Inflammatory macrophage treated with lipopolysaccharide for 4 hours (primary cell): ENCODE measurements at regions not wholly inside any gene's neighbourhood (a gene's known extent, or its start where the extent isn't known, plus 50 kb on each side); places are given as distances from the start of the nearest gene placed in this dataset.

Experiments used
- DNase-seq: peaks from one replicate; pipeline ENCODE4 v3.0.0-alpha.2; 2020

- DNase-seq, result no peak
These were observed 775.4 kb upstream of the ID2 start for GRCh38 chr2:7906431-7906830.

- no peak for DNase-seq
These were observed 774.8 kb upstream of the ID2 start for GRCh38 chr2:7907041-7907440.

GRCh38 chr2:7910752-7911151, 771.1 kb upstream of the ID2 start:
- DNase-seq, result no peak

- no peak for DNase-seq
These were observed 770.7 kb upstream of the ID2 start for GRCh38 chr2:7911196-7911595.

- no peak for DNase-seq
These were observed 767.9 kb upstream of the ID2 start for GRCh38 chr2:7913974-7914373.

GRCh38 chr2:7915302-7916091, 766.4 kb upstream of the ID2 start:
- DNase-seq, result no peak

GRCh38 chr2:7916670-7917069, 765.2 kb upstream of the ID2 start:
- no peak for DNase-seq

- DNase-seq, result no peak
These were observed 762.3 kb upstream of the ID2 start for GRCh38 chr2:7919510-7919909.

- DNase-seq, result no peak
These were observed 757.7 kb upstream of the ID2 start for GRCh38 chr2:7924023-7924762.

GRCh38 chr2:7925506-7925905, 756.4 kb upstream of the ID2 start:
- no peak for DNase-seq

- DNase-seq, result no peak
These were observed 754.2 kb upstream of the ID2 start for GRCh38 chr2:7927691-7928090.

- DNase-seq, result no peak
These were observed 752.6 kb upstream of the ID2 start for GRCh38 chr2:7929281-7929680.

GRCh38 chr2:7930800-7931635, 750.8 kb upstream of the ID2 start:
- no peak for DNase-seq

GRCh38 chr2:7931808-7932207, 750.0 kb upstream of the ID2 start:
- no peak for DNase-seq

GRCh38 chr2:7933672-7934071, 748.2 kb upstream of the ID2 start:
- no peak for DNase-seq

GRCh38 chr2:7934476-7934875, 747.4 kb upstream of the ID2 start:
- no peak for DNase-seq

- DNase-seq, result no peak
These were observed 744.8 kb upstream of the ID2 start for GRCh38 chr2:7937082-7937481.

- no peak for DNase-seq
These were observed 741.1 kb upstream of the ID2 start for GRCh38 chr2:7940723-7941122.

- no peak for DNase-seq
These were observed 738.4 kb upstream of the ID2 start for GRCh38 chr2:7943446-7943845.

- DNase-seq, result no peak
These were observed 736.8 kb upstream of the ID2 start for GRCh38 chr2:7945026-7945425.

- DNase-seq, result no peak
These were observed 731.7 kb upstream of the ID2 start for GRCh38 chr2:7950035-7950612.

GRCh38 chr2:7951001-7951400, 730.9 kb upstream of the ID2 start:
- no peak for DNase-seq

- DNase-seq, result no peak
These were observed 730.4 kb upstream of the ID2 start for GRCh38 chr2:7951490-7951889.
